ENCODE measurements at regions not wholly inside any gene's neighbourhood (a gene's known extent, or its start where the extent isn't known, plus 50 kb on each side); places are given as distances from the start of the nearest gene placed in this dataset.

DNA sequence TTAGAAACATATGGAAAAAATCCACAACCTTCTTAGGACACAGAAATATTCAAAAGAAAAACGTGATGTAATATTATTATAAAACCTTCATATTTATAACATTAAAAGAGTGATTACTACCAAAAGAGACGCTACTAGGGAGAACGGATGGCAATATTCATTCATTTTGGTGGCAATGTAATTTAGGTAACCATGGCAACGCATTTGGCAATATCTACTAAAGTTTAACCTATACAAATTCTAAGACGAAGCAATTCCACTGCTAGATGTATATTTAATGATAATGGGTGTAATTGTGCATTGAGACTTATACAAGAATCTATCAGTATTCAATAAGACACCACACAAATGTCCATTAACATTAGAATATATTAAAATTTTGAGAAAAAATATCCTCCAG lies 709.4 kb downstream of the ARAP2 start:
- H3K9me2 ChIP-seq (ENCODE audit: insufficient read depth), result no peaks in the 10 kb centered on the region
- H3K4me2 ChIP-seq (ENCODE audit: unreplicated experiment), result no peak overlapping the region
- no peaks in the 10 kb centered on the region for H3K36me3 ChIP-seq (ENCODE audit: low read depth)
- in situ Hi-C loops (cut with MboI), result no loop called here
- no peaks in the 10 kb centered on the region for H3K27me3 ChIP-seq (replicated peaks; ENCODE audit: insufficient read depth)
- H2AFZ ChIP-seq, result no peak overlapping the region
- no peaks in the 10 kb centered on the region for H3F3A ChIP-seq (ENCODE audit: insufficient read depth)
- no peak for DNase-seq
- no peaks in the 10 kb centered on the region for H3K4me1 ChIP-seq (ENCODE audit: insufficient read depth)
- 2 to 7% methylated on average over 5 of the region's 5 CpGs for WGBS, 2 experiments (ENCODE audit: low coverage in 1 of 2, low lambda C conversion rate in 2 of 2, missing lambda C conversion rate in 2 of 2)
- H3K79me2 ChIP-seq (ENCODE audit: insufficient read depth), result no peaks in the 10 kb centered on the region
- no peaks in the 10 kb centered on the region for H4K20me1 ChIP-seq (ENCODE audit: insufficient read depth)
- H3K9ac ChIP-seq, result no peak overlapping the region
- no peak for TF ChIP-seq EZH2phosphoT487 (IDR thresholded peaks at IDR 0.05; ENCODE audit: insufficient read depth, low read depth)
- TF ChIP-seq EZH2 (IDR thresholded peaks at IDR 0.05; ENCODE audit: insufficient read depth, poor library complexity, severe bottlenecking), result no peak
- H3K27ac ChIP-seq, result no peak overlapping the region
- H3K4me3 ChIP-seq, result no peak overlapping the region
- no peaks in the 10 kb centered on the region for H3K9me3 ChIP-seq (ENCODE audit: low read depth)

DNA sequence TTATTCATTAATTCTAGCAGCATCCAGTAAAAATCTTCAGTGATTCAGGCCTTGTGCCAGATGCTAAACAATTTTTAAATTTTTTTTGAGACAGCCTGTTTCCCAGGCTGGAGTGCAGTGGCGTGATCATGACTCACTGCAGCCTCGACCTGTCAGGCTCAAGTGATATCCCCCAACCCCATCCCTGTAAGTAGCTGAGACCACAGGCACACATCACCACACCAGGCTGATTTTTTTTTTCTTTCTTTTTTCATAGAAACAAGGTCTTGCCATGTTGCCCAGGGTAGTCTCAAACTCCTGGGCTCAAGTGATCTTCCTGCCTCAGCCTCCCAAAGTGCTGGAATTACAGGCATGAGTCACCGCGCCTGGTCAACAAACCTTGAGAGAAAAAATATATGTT lies 705.5 kb downstream of the ARAP2 start:
- no peaks in the 10 kb centered on the region for H3K4me1 ChIP-seq (ENCODE audit: insufficient read depth)
- 43 to 50% methylated on average over 4 of the region's 4 CpGs for whole genome bisulfite sequencing, 2 experiments (ENCODE audit: low coverage in 1 of 2, low lambda C conversion rate in 2 of 2, missing lambda C conversion rate in 2 of 2)
- H3K27ac ChIP-seq, result no peak overlapping the region
- no peaks in the 10 kb centered on the region for H3K9me3 ChIP-seq (ENCODE audit: low read depth)
- in situ Hi-C loops (cut with MboI), result no loop called here
- no peak for TF ChIP-seq EZH2phosphoT487 (IDR thresholded peaks at IDR 0.05; ENCODE audit: insufficient read depth, low read depth)
- no peak for TF ChIP-seq EZH2 (IDR thresholded peaks at IDR 0.05; ENCODE audit: insufficient read depth, poor library complexity, severe bottlenecking)
- H3K9ac ChIP-seq, result no peak overlapping the region
- no peak for DNase-seq
- H3K4me3 ChIP-seq, result no peak overlapping the region
- no peak overlapping the region for H3K4me2 ChIP-seq (ENCODE audit: unreplicated experiment)
- H3K79me2 ChIP-seq (ENCODE audit: insufficient read depth), result no peaks in the 10 kb centered on the region
- H3K9me2 ChIP-seq (ENCODE audit: insufficient read depth), result no peaks in the 10 kb centered on the region
- H3K27me3 ChIP-seq (replicated peaks; ENCODE audit: insufficient read depth), result no peaks in the 10 kb centered on the region
- H3F3A ChIP-seq (ENCODE audit: insufficient read depth), result no peaks in the 10 kb centered on the region
- no peak overlapping the region for H2AFZ ChIP-seq
- H3K36me3 ChIP-seq (ENCODE audit: low read depth), result no peaks in the 10 kb centered on the region
- H4K20me1 ChIP-seq (ENCODE audit: insufficient read depth), result no peaks in the 10 kb centered on the region

DNA sequence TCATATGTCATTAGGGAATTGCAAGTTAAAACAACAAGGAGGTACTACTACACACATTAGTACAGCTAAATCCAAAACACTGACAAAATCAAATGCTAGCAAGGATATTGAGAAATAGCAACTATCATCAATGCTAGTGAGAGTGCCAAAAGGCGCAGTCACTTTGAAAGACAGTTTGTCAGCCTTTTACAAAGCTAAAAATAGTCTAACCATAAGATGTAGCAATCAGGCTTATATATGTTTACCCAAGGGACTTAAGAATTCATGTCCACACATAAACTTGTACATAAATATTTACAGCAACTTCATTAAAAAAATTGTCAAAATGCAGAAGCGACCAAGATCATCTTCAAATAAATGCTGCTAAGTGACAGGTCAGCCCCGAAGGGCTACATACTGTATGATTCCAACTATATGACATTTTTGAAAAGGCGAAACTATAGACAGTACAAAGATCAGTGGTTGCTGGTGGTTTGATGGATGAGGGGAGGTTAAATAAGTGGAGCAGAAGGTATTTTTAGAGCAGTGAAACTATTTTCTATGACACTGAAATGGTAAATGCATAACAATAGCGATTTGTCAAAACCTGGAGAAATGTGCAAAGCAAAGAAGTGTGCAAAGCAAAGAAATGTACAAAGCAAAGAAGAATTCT lies 704.8 kb downstream of the ARAP2 start:
- 31 to 35% methylated on average over 5 of the region's 5 CpGs for WGBS, 2 experiments (ENCODE audit: low coverage in 1 of 2, low lambda C conversion rate in 2 of 2, missing lambda C conversion rate in 2 of 2)
- no peak for DNase-seq
- no peaks in the 10 kb centered on the region for H3K9me2 ChIP-seq (ENCODE audit: insufficient read depth)
- H3K36me3 ChIP-seq (ENCODE audit: low read depth), result no peaks in the 10 kb centered on the region
- H3K79me2 ChIP-seq (ENCODE audit: insufficient read depth), result no peaks in the 10 kb centered on the region
- no peaks in the 10 kb centered on the region for H3K4me1 ChIP-seq (ENCODE audit: insufficient read depth)
- H3K4me3 ChIP-seq, result no peak overlapping the region
- no peaks in the 10 kb centered on the region for H3F3A ChIP-seq (ENCODE audit: insufficient read depth)
- H3K27ac ChIP-seq, result no peak overlapping the region
- H3K9ac ChIP-seq, result no peak overlapping the region
- in situ Hi-C loops (cut with MboI), result no loop called here
- no peak overlapping the region for H2AFZ ChIP-seq
- TF ChIP-seq EZH2phosphoT487 (IDR thresholded peaks at IDR 0.05; ENCODE audit: insufficient read depth, low read depth) (no peak), EZH2 (IDR thresholded peaks at IDR 0.05; ENCODE audit: insufficient read depth, poor library complexity, severe bottlenecking) (no peak)
- no peaks in the 10 kb centered on the region for H3K27me3 ChIP-seq (replicated peaks; ENCODE audit: insufficient read depth)
- H3K9me3 ChIP-seq (ENCODE audit: low read depth), result no peaks in the 10 kb centered on the region
- no peak overlapping the region for H3K4me2 ChIP-seq (ENCODE audit: unreplicated experiment)
- no peaks in the 10 kb centered on the region for H4K20me1 ChIP-seq (ENCODE audit: insufficient read depth)

DNA sequence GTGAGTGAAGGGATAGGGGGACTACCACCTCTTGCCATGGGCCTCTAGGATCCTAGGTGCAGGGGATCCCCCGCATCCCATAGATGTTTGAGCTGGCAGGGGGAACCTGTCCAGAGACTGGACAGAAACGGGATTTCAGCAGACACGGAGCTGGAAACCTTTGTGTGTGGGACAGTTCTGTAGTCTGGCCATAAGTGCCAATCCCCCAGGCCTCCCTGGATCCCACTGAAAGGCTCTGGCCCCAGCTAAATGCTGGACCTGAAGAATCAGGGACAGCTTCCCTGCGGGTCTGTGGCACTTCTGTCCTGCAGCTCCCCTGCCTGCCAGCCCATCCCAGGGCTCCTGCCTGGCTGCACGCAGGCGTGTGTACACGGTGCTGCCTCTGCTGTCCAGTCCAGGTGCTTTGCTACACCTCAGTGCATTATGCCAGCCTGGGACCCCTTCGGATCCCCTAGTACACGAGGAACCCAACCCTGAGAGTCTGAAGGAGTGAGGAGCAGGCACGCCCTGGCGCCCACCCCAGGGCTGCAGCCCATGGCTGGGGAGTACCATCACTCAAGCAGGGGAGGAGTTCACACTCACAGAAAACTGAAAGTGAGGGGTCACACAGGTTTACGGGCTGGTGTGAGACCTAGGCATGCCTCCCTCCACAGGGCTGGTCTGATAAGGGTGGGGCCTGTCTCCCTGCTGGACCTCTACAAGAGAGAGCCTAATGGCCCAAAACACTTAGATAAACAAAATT lies 703.0 kb downstream of the ARAP2 start:
- H3K4me2 ChIP-seq (ENCODE audit: unreplicated experiment), result no peak overlapping the region
- no peaks in the 10 kb centered on the region for H3K36me3 ChIP-seq (ENCODE audit: low read depth)
- no peak for DNase-seq
- 40 to 41% methylated on average over 12 of the region's 12 CpGs for WGBS, 2 experiments (ENCODE audit: low coverage in 1 of 2, low lambda C conversion rate in 2 of 2, missing lambda C conversion rate in 2 of 2)
- TF ChIP-seq EZH2phosphoT487 (IDR thresholded peaks at IDR 0.05; ENCODE audit: insufficient read depth, low read depth) (no peak), EZH2 (IDR thresholded peaks at IDR 0.05; ENCODE audit: insufficient read depth, poor library complexity, severe bottlenecking) (no peak)
- no peak overlapping the region for H3K9ac ChIP-seq
- no peaks in the 10 kb centered on the region for H4K20me1 ChIP-seq (ENCODE audit: insufficient read depth)
- no peaks in the 10 kb centered on the region for H3K9me3 ChIP-seq (ENCODE audit: low read depth)
- H2AFZ ChIP-seq, result no peak overlapping the region
- no peaks in the 10 kb centered on the region for H3F3A ChIP-seq (ENCODE audit: insufficient read depth)
- in situ Hi-C loops (cut with MboI), result no loop called here
- H3K4me1 ChIP-seq (ENCODE audit: insufficient read depth), result no peaks in the 10 kb centered on the region
- no peaks in the 10 kb centered on the region for H3K27me3 ChIP-seq (replicated peaks; ENCODE audit: insufficient read depth)
- no peaks in the 10 kb centered on the region for H3K9me2 ChIP-seq (ENCODE audit: insufficient read depth)
- H3K79me2 ChIP-seq (ENCODE audit: insufficient read depth), result no peaks in the 10 kb centered on the region
- no peak overlapping the region for H3K27ac ChIP-seq
- H3K4me3 ChIP-seq, result no peak overlapping the region
